ENCODE measurements at regions not wholly inside any gene's neighbourhood (a gene's known extent, or its start where the extent isn't known, plus 50 kb on each side); places are given as distances from the start of the nearest gene placed in this dataset.

DNA sequence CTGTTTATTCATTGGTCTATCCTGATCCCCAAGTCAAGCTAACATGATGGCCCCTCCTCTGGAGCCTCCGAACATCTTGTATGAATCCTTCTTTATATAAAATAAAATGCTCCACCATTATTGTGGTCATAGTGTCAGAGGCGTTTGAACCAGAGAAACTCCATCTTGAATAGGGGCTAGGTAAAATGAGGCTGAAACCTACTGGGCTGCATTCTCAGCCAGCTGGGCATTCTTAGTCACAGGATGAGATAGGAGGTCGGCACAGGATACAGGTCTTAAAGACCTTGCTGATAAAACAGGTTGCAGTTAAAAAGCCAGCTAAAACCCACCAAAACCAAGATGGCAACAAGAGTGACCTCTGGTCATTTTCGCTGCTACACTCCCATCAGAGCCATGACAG is 905.8 kb upstream of the AUTS2 start:
- no peaks in the 10 kb centered on the region for H3K9me3 ChIP-seq (ENCODE audit: control insufficient read depth, insufficient read depth, low read depth, low read length)
- ChIA-PET POLR2A (no interaction called here), CTCF (no interaction called here)
- no peak overlapping the region for H3K27ac ChIP-seq (ENCODE audit: extremely low read depth, low read depth, low read length)
- H3K4me3 ChIP-seq (ENCODE audit: low read depth, low read length): no peak overlapping the region
- no peak for TF ChIP-seq ZNF394 (tag by site-specific recombination; IDR thresholded peaks at IDR 0.05; ENCODE audit: borderline replicate concordance)
- TF ChIP-seq, protein P1, sequence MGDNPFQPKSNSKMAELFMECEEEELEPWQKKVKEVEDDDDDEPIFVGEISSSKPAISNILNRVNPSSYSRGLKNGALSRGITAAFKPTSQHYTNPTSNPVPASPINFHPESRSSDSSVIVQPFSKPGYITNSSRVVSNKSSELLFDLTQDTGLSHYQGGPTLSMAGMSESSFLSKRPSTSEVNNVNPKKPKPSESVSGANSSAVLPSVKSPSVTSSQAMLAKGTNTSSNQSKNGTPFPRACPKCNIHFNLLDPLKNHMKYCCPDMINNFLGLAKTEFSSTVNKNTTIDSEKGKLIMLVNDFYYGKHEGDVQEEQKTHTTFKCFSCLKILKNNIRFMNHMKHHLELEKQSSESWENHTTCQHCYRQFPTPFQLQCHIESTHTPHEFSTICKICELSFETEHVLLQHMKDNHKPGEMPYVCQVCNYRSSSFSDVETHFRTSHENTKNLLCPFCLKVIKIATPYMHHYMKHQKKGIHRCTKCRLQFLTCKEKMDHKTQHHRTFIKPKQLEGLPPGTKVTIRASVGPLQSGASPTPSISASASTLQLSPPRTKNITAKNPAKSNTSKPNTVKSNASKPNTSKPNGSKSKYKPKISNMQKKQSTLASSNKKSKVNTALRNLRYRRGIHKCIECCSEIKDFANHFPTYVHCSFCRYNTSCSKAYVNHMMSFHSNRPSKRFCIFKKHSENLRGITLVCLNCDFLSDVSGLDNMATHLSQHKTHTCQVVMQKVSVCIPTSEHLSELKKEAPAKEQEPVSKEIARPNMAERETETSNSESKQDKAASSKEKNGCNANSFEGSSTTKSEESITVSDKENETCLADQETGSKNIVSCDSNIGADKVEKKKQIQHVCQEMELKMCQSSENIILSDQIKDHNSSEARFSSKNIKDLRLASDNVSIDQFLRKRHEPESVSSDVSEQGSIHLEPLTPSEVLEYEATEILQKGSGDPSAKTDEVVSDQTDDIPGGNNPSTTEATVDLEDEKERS (tag by site-specific recombination; IDR thresholded peaks at IDR 0.05): no peak
- no peak for TF ChIP-seq ZNF701 (tag by site-specific recombination; IDR thresholded peaks at IDR 0.05)
- no peak for TF ChIP-seq ZNF549 (tag by site-specific recombination; IDR thresholded peaks at IDR 0.05)
- TF ChIP-seq ZBTB17 (tag by site-specific recombination; IDR thresholded peaks at IDR 0.05): no peak
- TF ChIP-seq ZNF776 (tag by site-specific recombination; IDR thresholded peaks at IDR 0.05; ENCODE audit: borderline replicate concordance): no peak
- TF ChIP-seq, protein P2, sequence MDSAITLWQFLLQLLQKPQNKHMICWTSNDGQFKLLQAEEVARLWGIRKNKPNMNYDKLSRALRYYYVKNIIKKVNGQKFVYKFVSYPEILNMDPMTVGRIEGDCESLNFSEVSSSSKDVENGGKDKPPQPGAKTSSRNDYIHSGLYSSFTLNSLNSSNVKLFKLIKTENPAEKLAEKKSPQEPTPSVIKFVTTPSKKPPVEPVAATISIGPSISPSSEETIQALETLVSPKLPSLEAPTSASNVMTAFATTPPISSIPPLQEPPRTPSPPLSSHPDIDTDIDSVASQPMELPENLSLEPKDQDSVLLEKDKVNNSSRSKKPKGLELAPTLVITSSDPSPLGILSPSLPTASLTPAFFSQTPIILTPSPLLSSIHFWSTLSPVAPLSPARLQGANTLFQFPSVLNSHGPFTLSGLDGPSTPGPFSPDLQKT (IDR thresholded peaks at IDR 0.05; ENCODE audit: borderline replicate concordance, low read depth, low read length): no peak
- TF ChIP-seq, protein P3, sequence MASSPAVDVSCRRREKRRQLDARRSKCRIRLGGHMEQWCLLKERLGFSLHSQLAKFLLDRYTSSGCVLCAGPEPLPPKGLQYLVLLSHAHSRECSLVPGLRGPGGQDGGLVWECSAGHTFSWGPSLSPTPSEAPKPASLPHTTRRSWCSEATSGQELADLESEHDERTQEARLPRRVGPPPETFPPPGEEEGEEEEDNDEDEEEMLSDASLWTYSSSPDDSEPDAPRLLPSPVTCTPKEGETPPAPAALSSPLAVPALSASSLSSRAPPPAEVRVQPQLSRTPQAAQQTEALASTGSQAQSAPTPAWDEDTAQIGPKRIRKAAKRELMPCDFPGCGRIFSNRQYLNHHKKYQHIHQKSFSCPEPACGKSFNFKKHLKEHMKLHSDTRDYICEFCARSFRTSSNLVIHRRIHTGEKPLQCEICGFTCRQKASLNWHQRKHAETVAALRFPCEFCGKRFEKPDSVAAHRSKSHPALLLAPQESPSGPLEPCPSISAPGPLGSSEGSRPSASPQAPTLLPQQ (tag by site-specific recombination; IDR thresholded peaks at IDR 0.05): no peak
- TF ChIP-seq, protein P4, sequence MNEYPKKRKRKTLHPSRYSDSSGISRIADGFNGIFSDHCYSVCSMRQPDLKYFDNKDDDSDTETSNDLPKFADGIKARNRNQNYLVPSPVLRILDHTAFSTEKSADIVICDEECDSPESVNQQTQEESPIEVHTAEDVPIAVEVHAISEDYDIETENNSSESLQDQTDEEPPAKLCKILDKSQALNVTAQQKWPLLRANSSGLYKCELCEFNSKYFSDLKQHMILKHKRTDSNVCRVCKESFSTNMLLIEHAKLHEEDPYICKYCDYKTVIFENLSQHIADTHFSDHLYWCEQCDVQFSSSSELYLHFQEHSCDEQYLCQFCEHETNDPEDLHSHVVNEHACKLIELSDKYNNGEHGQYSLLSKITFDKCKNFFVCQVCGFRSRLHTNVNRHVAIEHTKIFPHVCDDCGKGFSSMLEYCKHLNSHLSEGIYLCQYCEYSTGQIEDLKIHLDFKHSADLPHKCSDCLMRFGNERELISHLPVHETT (tag by site-specific recombination; IDR thresholded peaks at IDR 0.05): no peak
- TF ChIP-seq, protein P5, sequence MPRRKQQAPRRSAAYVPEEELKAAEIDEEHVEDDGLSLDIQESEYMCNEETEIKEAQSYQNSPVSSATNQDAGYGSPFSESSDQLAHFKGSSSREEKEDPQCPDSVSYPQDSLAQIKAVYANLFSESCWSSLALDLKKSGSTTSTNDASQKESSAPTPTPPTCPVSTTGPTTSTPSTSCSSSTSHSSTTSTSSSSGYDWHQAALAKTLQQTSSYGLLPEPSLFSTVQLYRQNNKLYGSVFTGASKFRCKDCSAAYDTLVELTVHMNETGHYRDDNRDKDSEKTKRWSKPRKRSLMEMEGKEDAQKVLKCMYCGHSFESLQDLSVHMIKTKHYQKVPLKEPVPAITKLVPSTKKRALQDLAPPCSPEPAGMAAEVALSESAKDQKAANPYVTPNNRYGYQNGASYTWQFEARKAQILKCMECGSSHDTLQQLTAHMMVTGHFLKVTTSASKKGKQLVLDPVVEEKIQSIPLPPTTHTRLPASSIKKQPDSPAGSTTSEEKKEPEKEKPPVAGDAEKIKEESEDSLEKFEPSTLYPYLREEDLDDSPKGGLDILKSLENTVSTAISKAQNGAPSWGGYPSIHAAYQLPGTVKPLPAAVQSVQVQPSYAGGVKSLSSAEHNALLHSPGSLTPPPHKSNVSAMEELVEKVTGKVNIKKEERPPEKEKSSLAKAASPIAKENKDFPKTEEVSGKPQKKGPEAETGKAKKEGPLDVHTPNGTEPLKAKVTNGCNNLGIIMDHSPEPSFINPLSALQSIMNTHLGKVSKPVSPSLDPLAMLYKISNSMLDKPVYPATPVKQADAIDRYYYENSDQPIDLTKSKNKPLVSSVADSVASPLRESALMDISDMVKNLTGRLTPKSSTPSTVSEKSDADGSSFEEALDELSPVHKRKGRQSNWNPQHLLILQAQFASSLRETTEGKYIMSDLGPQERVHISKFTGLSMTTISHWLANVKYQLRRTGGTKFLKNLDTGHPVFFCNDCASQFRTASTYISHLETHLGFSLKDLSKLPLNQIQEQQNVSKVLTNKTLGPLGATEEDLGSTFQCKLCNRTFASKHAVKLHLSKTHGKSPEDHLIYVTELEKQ (tag by site-specific recombination; IDR thresholded peaks at IDR 0.05; ENCODE audit: borderline replicate concordance): no peak
- TF ChIP-seq SALL2 (tag by site-specific recombination; IDR thresholded peaks at IDR 0.05; ENCODE audit: borderline replicate concordance): no peak
- TF ChIP-seq ZNF529 (tag by site-specific recombination; IDR thresholded peaks at IDR 0.05; ENCODE audit: insufficient replicate concordance): no peak
- TF ChIP-seq ZEB2 (tag by site-specific recombination; IDR thresholded peaks at IDR 0.05): no peak
- no peak for TF ChIP-seq ZFP3 (tag by site-specific recombination; IDR thresholded peaks at IDR 0.05; ENCODE audit: low read depth)
- TF ChIP-seq, protein P6, sequence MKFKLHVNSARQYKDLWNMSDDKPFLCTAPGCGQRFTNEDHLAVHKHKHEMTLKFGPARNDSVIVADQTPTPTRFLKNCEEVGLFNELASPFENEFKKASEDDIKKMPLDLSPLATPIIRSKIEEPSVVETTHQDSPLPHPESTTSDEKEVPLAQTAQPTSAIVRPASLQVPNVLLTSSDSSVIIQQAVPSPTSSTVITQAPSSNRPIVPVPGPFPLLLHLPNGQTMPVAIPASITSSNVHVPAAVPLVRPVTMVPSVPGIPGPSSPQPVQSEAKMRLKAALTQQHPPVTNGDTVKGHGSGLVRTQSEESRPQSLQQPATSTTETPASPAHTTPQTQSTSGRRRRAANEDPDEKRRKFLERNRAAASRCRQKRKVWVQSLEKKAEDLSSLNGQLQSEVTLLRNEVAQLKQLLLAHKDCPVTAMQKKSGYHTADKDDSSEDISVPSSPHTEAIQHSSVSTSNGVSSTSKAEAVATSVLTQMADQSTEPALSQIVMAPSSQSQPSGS (tag by site-specific recombination; IDR thresholded peaks at IDR 0.05; ENCODE audit: low read depth): no peak
- H3K4me1 ChIP-seq (ENCODE audit: control insufficient read depth, insufficient read depth, low read length): no peaks in the 10 kb centered on the region
- H3K36me3 ChIP-seq (ENCODE audit: control insufficient read depth in 2 of 2, insufficient read depth in 1 of 2, low read length in 2 of 2): no peaks in the 10 kb centered on the region

All from HEK293 (cell line).